ENCODE measurements at regions not wholly inside any gene's neighbourhood (a gene's known extent, or its start where the extent isn't known, plus 50 kb on each side); places are given as distances from the start of the nearest gene placed in this dataset.

- no peak for FAIRE-seq
- H3K27me3 ChIP-seq (ENCODE audit: control insufficient read depth, extremely low read depth, insufficient read depth, low read length), result no peaks in the 10 kb centered on the region
- no peak overlapping the region for H3K27ac ChIP-seq (ENCODE audit: control insufficient read depth, insufficient read depth, low read length)
- no peaks in the 10 kb centered on the region for H3K9me3 ChIP-seq (ENCODE audit: control insufficient read depth, low read depth, low read length)
- no peaks in the 10 kb centered on the region for H3K4me1 ChIP-seq (ENCODE audit: control insufficient read depth, extremely low read depth, insufficient read depth, low read length)
- TF ChIP-seq CTCF (optimal IDR thresholded peaks at IDR 0.05 in 1 of 3, IDR thresholded peaks at IDR 0.05 in 1 of 3, conservative IDR thresholded peaks at IDR 0.05 in 1 of 3; ENCODE audit: extremely low read depth in 1 of 3, insufficient read depth in 2 of 3, low read length in 3 of 3) (no peak), EZH2 (IDR thresholded peaks at IDR 0.05; ENCODE audit: low read length) (no peak)
- H3K79me2 ChIP-seq (ENCODE audit: control insufficient read depth, insufficient read depth, low read length), result no peaks in the 10 kb centered on the region
- no peak overlapping the region for H3K4me2 ChIP-seq (ENCODE audit: control insufficient read depth, extremely low read depth, insufficient read depth, low read depth, low read length)
- DNase-seq (ENCODE audit: low read depth, low spot score), result no peak
- H3K4me3 ChIP-seq (ENCODE audit: control insufficient read depth in 2 of 3, extremely low read depth in 1 of 3, insufficient read depth in 2 of 3, low read depth in 1 of 3, low read length in 3 of 3), result no peak overlapping the region
- no peaks in the 10 kb centered on the region for H3K36me3 ChIP-seq (ENCODE audit: control insufficient read depth in 2 of 2, extremely low read depth in 1 of 2, insufficient read depth in 2 of 2, low read length in 2 of 2)
- no peaks in the 10 kb centered on the region for H4K20me1 ChIP-seq (ENCODE audit: control insufficient read depth, extremely low read depth, insufficient read depth, low read length)
- no peak overlapping the region for H2AFZ ChIP-seq (ENCODE audit: control insufficient read depth, low read length)
- H3K9ac ChIP-seq (ENCODE audit: control insufficient read depth, extremely low read depth, insufficient read depth, low read length), result no peak overlapping the region
- no peaks in the 10 kb centered on the region for H3K9me1 ChIP-seq (ENCODE audit: control insufficient read depth, extremely low read depth, insufficient read depth, low read length)
- dilution Hi-C loops (cut with MboI; ENCODE audit: extremely low pct_ligation_motif_present, low sequenced_read_pairs), result no loop called here
Measured at GRCh38 chr3:28791713-28792255, 443.2 kb upstream of the AZI2 start.

- no peaks in the 10 kb centered on the region for H3K27me3 ChIP-seq (ENCODE audit: control insufficient read depth, extremely low read depth, insufficient read depth, low read length)
- no peaks in the 10 kb centered on the region for H3K9me1 ChIP-seq (ENCODE audit: control insufficient read depth, extremely low read depth, insufficient read depth, low read length)
- DNase-seq (ENCODE audit: low read depth, low spot score), result no peak
- H2AFZ ChIP-seq (ENCODE audit: control insufficient read depth, low read length), result no peak overlapping the region
- H3K4me1 ChIP-seq (ENCODE audit: control insufficient read depth, extremely low read depth, insufficient read depth, low read length), result no peaks in the 10 kb centered on the region
- H3K4me2 ChIP-seq (ENCODE audit: control insufficient read depth, extremely low read depth, insufficient read depth, low read depth, low read length), result no peak overlapping the region
- H4K20me1 ChIP-seq (ENCODE audit: control insufficient read depth, extremely low read depth, insufficient read depth, low read length), result no peaks in the 10 kb centered on the region
- no peaks in the 10 kb centered on the region for H3K79me2 ChIP-seq (ENCODE audit: control insufficient read depth, insufficient read depth, low read length)
- dilution Hi-C loops (cut with MboI; ENCODE audit: extremely low pct_ligation_motif_present, low sequenced_read_pairs), result no loop called here
- no peaks in the 10 kb centered on the region for H3K9me3 ChIP-seq (ENCODE audit: control insufficient read depth, low read depth, low read length)
- H3K9ac ChIP-seq (ENCODE audit: control insufficient read depth, extremely low read depth, insufficient read depth, low read length), result no peak overlapping the region
- no peak for TF ChIP-seq CTCF (optimal IDR thresholded peaks at IDR 0.05 in 1 of 3, IDR thresholded peaks at IDR 0.05 in 1 of 3, conservative IDR thresholded peaks at IDR 0.05 in 1 of 3; ENCODE audit: extremely low read depth in 1 of 3, insufficient read depth in 2 of 3, low read length in 3 of 3)
- no peak for TF ChIP-seq EZH2 (IDR thresholded peaks at IDR 0.05; ENCODE audit: low read length)
- no peak overlapping the region for H3K27ac ChIP-seq (ENCODE audit: control insufficient read depth, insufficient read depth, low read length)
- H3K4me3 ChIP-seq (ENCODE audit: control insufficient read depth in 2 of 3, extremely low read depth in 1 of 3, insufficient read depth in 2 of 3, low read depth in 1 of 3, low read length in 3 of 3), result no peak overlapping the region
- no peak for FAIRE-seq
- no peaks in the 10 kb centered on the region for H3K36me3 ChIP-seq (ENCODE audit: control insufficient read depth in 2 of 2, extremely low read depth in 1 of 2, insufficient read depth in 2 of 2, low read length in 2 of 2)
Measured at GRCh38 chr3:28792604-28793003, 444.0 kb upstream of the AZI2 start.

Measured in keratinocyte (primary cell).